ENCODE measurements at regions not wholly inside any gene's neighbourhood (a gene's known extent, or its start where the extent isn't known, plus 50 kb on each side); places are given as distances from the start of the nearest gene placed in this dataset.

DNA sequence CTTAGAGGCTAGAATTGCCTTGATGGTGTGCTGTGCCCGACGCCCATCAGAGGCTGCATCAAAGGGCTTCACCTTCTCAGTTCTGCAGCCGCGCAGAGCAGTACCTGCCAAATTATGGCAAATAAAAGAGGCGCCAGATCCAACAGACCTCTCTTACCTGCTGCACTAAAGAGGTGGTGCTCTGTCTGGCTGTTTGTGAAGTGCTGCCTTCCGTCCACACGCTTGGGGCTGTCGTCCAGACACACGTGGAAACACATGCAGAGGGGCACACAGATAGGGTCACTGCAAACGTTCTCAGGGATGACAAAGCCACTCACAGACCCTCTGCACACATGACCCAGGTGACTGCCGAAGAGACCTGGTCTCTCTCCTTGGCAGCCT, 617.5 kb downstream of the VRK1 start:
- no peak for DNase-seq (ENCODE audit: low read depth)
- TF ChIP-seq, protein P1, sequence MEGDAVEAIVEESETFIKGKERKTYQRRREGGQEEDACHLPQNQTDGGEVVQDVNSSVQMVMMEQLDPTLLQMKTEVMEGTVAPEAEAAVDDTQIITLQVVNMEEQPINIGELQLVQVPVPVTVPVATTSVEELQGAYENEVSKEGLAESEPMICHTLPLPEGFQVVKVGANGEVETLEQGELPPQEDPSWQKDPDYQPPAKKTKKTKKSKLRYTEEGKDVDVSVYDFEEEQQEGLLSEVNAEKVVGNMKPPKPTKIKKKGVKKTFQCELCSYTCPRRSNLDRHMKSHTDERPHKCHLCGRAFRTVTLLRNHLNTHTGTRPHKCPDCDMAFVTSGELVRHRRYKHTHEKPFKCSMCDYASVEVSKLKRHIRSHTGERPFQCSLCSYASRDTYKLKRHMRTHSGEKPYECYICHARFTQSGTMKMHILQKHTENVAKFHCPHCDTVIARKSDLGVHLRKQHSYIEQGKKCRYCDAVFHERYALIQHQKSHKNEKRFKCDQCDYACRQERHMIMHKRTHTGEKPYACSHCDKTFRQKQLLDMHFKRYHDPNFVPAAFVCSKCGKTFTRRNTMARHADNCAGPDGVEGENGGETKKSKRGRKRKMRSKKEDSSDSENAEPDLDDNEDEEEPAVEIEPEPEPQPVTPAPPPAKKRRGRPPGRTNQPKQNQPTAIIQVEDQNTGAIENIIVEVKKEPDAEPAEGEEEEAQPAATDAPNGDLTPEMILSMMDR (IDR thresholded peaks at IDR 0.05; ENCODE audit: control insufficient read depth, extremely low read depth, insufficient read depth) = no peak
- no peak overlapping the region for H3K4me3 ChIP-seq (ENCODE audit: low read depth, low read length)

DNA sequence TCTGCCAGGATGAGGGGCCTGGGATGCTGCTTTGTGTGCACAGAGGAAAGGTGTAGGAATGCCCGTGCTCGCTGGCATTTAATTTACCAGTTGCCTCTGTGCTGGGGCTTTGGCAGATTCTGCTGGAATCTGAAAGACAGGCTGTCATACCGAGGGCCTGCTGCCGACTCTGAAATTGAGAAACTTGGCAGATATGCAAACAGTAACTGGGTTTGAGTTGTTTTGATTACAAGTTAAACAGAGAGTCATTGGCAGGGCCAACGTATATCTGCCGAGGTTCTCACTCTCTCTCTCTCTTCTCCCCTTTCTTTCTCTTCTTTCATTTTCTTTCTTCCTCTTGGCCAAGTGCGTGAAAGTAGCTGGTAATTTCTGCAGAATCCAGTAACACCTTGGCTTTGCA, 618.7 kb downstream of the VRK1 start:
- no peak overlapping the region for H3K4me3 ChIP-seq (ENCODE audit: low read depth, low read length)
- TF ChIP-seq, protein P1 (IDR thresholded peaks at IDR 0.05; ENCODE audit: control insufficient read depth, extremely low read depth, insufficient read depth) = no peak
- no peak for DNase-seq (ENCODE audit: low read depth)

DNA sequence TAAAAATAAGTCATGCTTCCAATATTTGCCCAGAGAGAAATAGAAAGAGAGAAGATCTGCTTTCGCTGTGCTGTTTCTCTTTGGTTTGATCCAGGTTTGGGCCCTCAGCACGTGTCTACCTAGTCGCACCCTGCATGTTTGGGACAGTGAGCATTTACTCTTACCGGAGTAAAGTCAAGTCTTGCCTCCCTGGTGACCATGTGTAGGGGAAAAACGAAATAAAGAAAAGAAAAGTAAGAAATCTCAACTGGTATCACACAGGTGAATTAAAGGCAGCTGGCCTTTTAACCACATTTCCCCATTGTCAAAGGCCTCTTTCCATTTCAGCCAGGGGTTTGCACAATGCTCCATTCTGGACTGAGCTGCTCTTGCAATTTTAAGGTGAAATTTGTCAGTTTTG, 619.4 kb downstream of the VRK1 start:
- no peak for DNase-seq (ENCODE audit: low read depth)
- TF ChIP-seq, protein P1 (IDR thresholded peaks at IDR 0.05; ENCODE audit: control insufficient read depth, extremely low read depth, insufficient read depth) = no peak
- no peak overlapping the region for H3K4me3 ChIP-seq (ENCODE audit: low read depth, low read length)

DNA sequence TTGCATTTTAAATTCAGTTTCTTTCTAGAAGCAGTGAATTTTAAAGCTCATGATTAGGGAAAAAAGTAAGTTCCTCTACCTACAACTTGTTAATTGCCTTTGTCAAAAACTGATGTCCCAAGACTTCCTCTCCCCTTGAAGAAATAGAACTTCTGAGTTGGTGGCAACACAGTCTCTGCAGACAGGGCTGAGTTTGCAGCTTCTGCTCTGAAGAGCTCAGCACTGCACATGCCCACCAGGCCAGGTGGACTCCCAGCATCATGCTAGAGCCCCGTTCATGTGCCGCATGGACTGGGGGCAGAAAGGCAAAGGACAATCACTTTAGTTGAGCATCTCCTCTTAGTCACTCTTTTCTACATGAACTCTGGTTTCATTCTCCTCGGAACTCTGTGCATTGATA, 620.1 kb downstream of the VRK1 start:
- no peak overlapping the region for H3K4me3 ChIP-seq (ENCODE audit: low read depth, low read length)
- no peak for DNase-seq (ENCODE audit: low read depth)
- TF ChIP-seq, protein P1 (IDR thresholded peaks at IDR 0.05; ENCODE audit: control insufficient read depth, extremely low read depth, insufficient read depth) = no peak

DNA sequence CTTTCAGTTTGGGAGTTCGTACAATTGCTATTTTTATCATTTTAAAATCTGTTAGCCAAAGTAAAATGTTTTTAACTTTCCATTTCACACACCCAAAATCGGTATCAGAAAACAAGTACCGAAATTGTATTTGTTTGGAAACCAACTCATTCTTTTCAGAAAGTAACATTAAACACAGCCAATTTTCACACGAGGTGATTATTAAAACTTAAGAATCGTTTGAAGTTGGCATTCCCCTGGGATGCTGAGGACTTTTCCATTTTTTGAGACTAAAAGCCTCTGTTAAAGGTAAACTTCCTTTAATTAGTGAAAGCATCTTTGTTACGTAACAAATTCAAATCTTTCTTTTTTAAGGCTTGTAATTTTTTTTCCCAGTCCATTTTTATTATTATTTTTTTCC, 623.0 kb downstream of the VRK1 start:
- TF ChIP-seq, protein P1 (IDR thresholded peaks at IDR 0.05; ENCODE audit: control insufficient read depth, extremely low read depth, insufficient read depth) = no peak
- no peak for DNase-seq (ENCODE audit: low read depth)
- H3K4me3 ChIP-seq (ENCODE audit: low read depth, low read length) = no peak overlapping the region

DNA sequence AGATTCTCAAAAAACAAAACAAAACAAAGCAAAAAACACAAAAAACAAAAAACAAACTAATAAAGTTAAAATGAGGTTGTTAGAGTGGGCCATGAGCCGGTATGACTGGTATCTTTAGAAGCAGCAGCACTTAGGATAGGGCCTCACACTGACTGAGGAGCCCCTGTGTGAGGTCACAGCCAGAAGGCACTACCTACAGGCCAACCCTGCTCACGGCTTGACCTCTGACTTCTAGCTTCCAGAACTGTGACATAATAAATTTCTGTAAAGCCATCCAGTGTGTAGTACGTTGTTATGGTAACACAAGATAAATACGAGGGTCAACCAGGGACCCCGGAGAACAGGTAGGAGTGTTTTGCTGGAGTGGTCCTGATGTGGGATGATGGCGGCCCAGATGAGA, 629.6 kb downstream of the VRK1 start:
- no peak for DNase-seq (ENCODE audit: low read depth)
- H3K4me3 ChIP-seq (ENCODE audit: low read depth, low read length) = no peak overlapping the region
- TF ChIP-seq, protein P1 (IDR thresholded peaks at IDR 0.05; ENCODE audit: control insufficient read depth, extremely low read depth, insufficient read depth) = no peak

DNA sequence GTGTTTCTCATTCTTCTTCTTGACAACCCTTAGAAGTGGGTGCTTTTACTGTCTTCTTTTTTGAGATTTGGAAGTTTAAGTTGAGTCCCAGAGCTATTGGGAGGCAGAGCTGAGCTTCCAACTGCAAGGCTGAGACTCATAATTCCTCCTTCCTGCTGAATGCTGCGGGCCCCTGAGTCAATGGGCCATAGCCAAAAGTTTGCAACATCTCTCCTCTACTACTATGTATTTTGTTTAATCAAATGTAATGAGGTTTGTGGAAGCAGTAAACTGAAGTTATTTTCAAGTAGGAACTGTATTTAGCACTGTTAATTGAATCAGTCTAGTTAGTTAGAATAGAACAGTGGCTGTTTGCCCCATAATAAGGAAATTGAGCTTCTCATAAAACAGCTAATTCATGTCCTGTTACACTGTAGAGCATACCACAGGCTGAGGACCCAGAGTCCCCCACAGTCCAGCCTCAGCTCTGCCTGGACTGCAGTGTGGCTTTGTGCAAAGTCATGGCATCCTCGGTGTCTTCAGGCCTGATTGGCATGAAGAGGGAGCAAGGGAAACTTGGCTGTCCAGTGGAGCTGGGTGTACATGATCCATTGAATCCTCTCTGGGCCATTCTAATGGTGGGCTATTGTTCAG, 631.7 kb downstream of the VRK1 start:
- H3K4me3 ChIP-seq (ENCODE audit: low read depth, low read length) = no peak overlapping the region
- TF ChIP-seq, protein P1 (IDR thresholded peaks at IDR 0.05; ENCODE audit: control insufficient read depth, extremely low read depth, insufficient read depth) = no peak
- DNase-seq (ENCODE audit: low read depth) = no peak

Measured in LNCaP clone FGC (cell line).